ENCODE measurements at regions not wholly inside any gene's neighbourhood (a gene's known extent, or its start where the extent isn't known, plus 50 kb on each side); places are given as distances from the start of the nearest gene placed in this dataset.

- no peaks in the 10 kb centered on the region for H3K27me3 ChIP-seq
- intact Hi-C loops (cut with DNase I), result no loop called here
- H3K4me3 ChIP-seq, result no peak overlapping the region
Observed at GRCh38 chr1:67579623-67580394, 105.2 kb upstream of the GADD45A start.

DNA sequence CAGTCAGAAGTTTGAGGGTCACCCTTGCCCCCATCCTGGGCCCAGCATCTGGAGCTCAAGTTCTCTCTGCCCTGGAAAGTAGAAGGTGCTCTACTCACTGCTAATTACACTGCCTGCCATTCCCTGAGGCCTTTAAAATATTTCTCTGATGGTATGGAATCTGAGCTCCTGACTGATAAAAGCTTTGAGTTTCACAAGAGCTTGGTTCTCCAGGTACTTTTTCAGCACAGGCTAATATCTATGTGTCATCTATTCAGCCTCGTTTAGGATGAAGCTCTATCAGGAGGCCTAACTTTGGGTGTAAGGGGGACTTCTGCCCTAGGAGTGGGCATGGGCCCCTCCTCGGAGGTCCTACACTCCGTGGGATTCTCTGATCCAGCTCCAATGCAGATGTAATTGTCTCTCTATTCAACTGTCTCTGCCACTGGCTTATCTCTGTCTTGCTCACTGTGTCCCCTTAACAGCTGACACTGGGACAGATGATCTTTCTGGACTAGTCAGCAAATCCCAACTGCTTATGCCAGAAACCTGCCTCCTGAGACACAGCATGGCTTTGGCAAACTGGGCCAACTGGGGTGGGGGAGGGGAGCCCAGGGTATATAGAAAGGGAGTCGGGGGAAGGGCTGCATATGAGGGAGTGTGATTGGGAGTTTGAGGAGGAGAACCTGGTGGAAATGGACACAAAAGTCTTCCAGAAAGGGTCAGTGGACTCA is 104.2 kb upstream of the GADD45A start:
- H3K27me3 ChIP-seq, result no peaks in the 10 kb centered on the region
- H3K9me3 ChIP-seq, result no peaks in the 10 kb centered on the region
- H3K4me1 ChIP-seq, result peaks cover 0 to 22% of the 10 kb centered on the region in 2 donors
- H3K4me3 ChIP-seq, result no peak overlapping the region
- H3K27ac ChIP-seq, result no peak overlapping the region
- H3K36me3 ChIP-seq, result no peaks in the 10 kb centered on the region
- no peak for DNase-seq (ENCODE audit: low spot score in 2 of 2)
- TF ChIP-seq, protein P1, sequence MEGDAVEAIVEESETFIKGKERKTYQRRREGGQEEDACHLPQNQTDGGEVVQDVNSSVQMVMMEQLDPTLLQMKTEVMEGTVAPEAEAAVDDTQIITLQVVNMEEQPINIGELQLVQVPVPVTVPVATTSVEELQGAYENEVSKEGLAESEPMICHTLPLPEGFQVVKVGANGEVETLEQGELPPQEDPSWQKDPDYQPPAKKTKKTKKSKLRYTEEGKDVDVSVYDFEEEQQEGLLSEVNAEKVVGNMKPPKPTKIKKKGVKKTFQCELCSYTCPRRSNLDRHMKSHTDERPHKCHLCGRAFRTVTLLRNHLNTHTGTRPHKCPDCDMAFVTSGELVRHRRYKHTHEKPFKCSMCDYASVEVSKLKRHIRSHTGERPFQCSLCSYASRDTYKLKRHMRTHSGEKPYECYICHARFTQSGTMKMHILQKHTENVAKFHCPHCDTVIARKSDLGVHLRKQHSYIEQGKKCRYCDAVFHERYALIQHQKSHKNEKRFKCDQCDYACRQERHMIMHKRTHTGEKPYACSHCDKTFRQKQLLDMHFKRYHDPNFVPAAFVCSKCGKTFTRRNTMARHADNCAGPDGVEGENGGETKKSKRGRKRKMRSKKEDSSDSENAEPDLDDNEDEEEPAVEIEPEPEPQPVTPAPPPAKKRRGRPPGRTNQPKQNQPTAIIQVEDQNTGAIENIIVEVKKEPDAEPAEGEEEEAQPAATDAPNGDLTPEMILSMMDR (IDR thresholded peaks at IDR 0.05), result no peak
- intact Hi-C loops (cut with DNase I), result no loop called here

More at GRCh38 chr1:67579623-67580394, 105.2 kb upstream of the GADD45A start:
- Histone ChIP-seq H3K4me1 (peaks cover 0 to 17% of the 10 kb centered on the region in 2 donors), H3K27ac (no peak overlapping the region), H3K9me3 (no peaks in the 10 kb centered on the region), H3K36me3 (no peaks in the 10 kb centered on the region)
- no peak for DNase-seq (ENCODE audit: low spot score in 2 of 2)
- TF ChIP-seq, protein P1 (IDR thresholded peaks at IDR 0.05), result no peak

- Histone ChIP-seq H3K36me3 (no peaks in the 10 kb centered on the region), H3K9me3 (no peaks in the 10 kb centered on the region), H3K4me3 (no peak overlapping the region), H3K27ac (peak overlapping the region; percentile 80 to 90), H3K27me3 (no peaks in the 10 kb centered on the region), H3K4me1 (peaks cover 4 to 34% of the 10 kb centered on the region in 2 donors)
- TF ChIP-seq, protein P1 (IDR thresholded peaks at IDR 0.05), result no peak
- intact Hi-C loops (cut with DNase I), result no loop called here
- DNase-seq (ENCODE audit: low spot score in 2 of 2), result no peak
Observed at GRCh38 chr1:67582625-67583461, 102.2 kb upstream of the GADD45A start.

DNA sequence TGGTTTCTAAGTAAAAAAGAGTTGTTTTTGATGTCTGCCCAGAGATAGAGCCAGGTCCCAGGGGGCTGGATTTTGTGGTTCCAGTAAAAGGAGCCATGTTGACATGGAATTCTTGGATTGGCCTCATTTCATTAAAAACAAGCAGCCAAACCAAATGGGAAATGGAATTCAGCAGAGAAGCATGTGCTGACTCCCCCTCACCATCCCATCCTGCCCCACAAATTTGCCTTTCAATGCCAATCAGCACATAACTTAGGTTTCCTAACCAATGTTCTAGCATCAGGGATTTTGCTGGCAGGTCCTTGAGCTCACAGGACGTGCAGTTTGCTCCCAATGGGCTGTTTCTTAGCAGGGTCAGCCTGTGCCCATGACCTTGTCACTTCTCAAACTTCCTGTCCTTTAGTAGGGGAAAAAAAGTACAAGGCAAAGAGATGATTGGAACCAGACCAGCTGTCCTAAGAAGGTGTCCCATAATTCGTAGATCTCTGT is 101.5 kb upstream of the GADD45A start:
- Histone ChIP-seq H3K9me3 (no peaks in the 10 kb centered on the region), H3K27me3 (no peaks in the 10 kb centered on the region), H3K4me3 (no peak overlapping the region), H3K36me3 (no peaks in the 10 kb centered on the region), H3K4me1 (peaks cover 5 to 39% of the 10 kb centered on the region in 2 donors), H3K27ac (peak overlapping the region; percentile 80 to 90)
- intact Hi-C loops (cut with DNase I), result no loop called here
- DNase-seq (ENCODE audit: low spot score in 2 of 2), result no peak
- TF ChIP-seq, protein P1 (IDR thresholded peaks at IDR 0.05), result no peak

- intact Hi-C loops (cut with DNase I), result loop anchor here (2.0 kb wide), 1 partner anchor 14 kb away; no protein-coding TSS in a partner anchor
- Histone ChIP-seq H3K36me3 (no peaks in the 10 kb centered on the region), H3K4me1 (peaks cover 7 to 53% of the 10 kb centered on the region in 2 donors), H3K4me3 (no peak overlapping the region), H3K27ac (peak overlapping the region; percentile 80 to 90), H3K27me3 (no peaks in the 10 kb centered on the region), H3K9me3 (no peaks in the 10 kb centered on the region)
- DNase-seq (ENCODE audit: low spot score in 2 of 2), result peak; percentile 30 to 82
- TF ChIP-seq, protein P1 (IDR thresholded peaks at IDR 0.05), result no peak
Observed at GRCh38 chr1:67584938-67585337, 100.1 kb upstream of the GADD45A start.
